GM12878 (cell line): ENCODE measurements at regions not wholly inside any gene's neighbourhood (a gene's known extent, or its start where the extent isn't known, plus 50 kb on each side); places are given as distances from the start of the nearest gene placed in this dataset.
"Not testable (repeated sequence)": the region's sequence is repeated elsewhere in the genome, so short reads cannot be mapped to it uniquely, and the experiment has no call there.

Source experiments
- ATAC-seq: fragments of 200-7000 bp; cut with Tn5 transposase; 3 replicates; pipeline ENCODE4 v1.9.1; 2020; ENCODE audit warnings: mild to moderate bottlenecking, moderate library complexity
- BruUV-seq: library from RNA; stranded (reverse); fragments of 400-500 nt; replicated peaks from 2 replicates; lab custom pipeline; 2021; lab: Mats Ljungman, UMichigan
- CTCF ChIA-PET: fragments of 300-600 bp; sonication (Branson Sonifier 250); formaldehyde crosslinking; extraction: SDS; loops from one replicate; lab custom pipeline; 2021; ENCODE audit warnings: inconsistent platforms; lab: Yijun Ruan, JAX
- POLR2A ChIA-PET: fragments of 350-600 bp; formaldehyde crosslinking; extraction: SDS; loops from one replicate; lab custom pipeline; 2021; ENCODE audit warnings: inconsistent platforms; lab: Charles Lee
- RAD21 ChIA-PET: fragments of 300-600 bp; sonication (Branson Sonifier 250); formaldehyde crosslinking; loops from one replicate; lab custom pipeline; 2023; ENCODE audit warnings: antibody characterized with exemption; ENCODE audit not compliant: unreplicated experiment; lab: Charles Lee
- SMC1A ChIA-PET: fragments of 300-600 bp; sonication (Branson Sonifier 250); formaldehyde crosslinking; loops from one replicate; lab custom pipeline; 2023; ENCODE audit not compliant: unreplicated experiment, uncharacterized antibody; lab: Charles Lee
- DNase-seq: peaks from one replicate; pipeline ENCODE4 v3.0.0-alpha.2; 2011; ENCODE audit warnings: low read depth, low spot score
- FAIRE-seq: peaks from 3 replicates; lab custom pipeline; 2011; peaks lifted over from hg19 to GRCh38; lab: Jason Lieb, UNC
- H2AFZ ChIP-seq: 2 replicates; pipeline ENCODE4 v1.6.0; 2011; ENCODE audit warnings: low read depth, low read length, control low read depth; ENCODE audit not compliant: control insufficient read depth
- H3K27ac ChIP-seq: 2 replicates; pipeline ENCODE4 v1.5.1; 2011; ENCODE audit warnings: control low read depth; ENCODE audit not compliant: control insufficient read depth, insufficient read depth
- H3K27me3 ChIP-seq, 2 experiments: replicated peaks in 1 of 2; 2 replicates each; pipeline versions ENCODE4 v1.6.0 to v1.6.1; 2011; ENCODE audit warnings: low read length in 1 of 2; ENCODE audit not compliant: control insufficient read depth in 2 of 2, insufficient read depth in 2 of 2
- H3K36me3 ChIP-seq, 2 experiments: 2 replicates each; pipeline ENCODE4 v1.5.1; 2011; ENCODE audit warnings: low read length in 1 of 2; ENCODE audit not compliant: control insufficient read depth in 2 of 2, insufficient read depth in 2 of 2
- H3K4me1 ChIP-seq: 2 replicates; pipeline ENCODE4 v1.6.1; 2011; ENCODE audit warnings: mild to moderate bottlenecking, low read length, moderate library complexity, mixed read lengths; ENCODE audit not compliant: control insufficient read depth, insufficient read depth
- H3K4me2 ChIP-seq: 2 replicates; pipeline ENCODE4 v1.6.0; 2011; ENCODE audit warnings: control low read depth; ENCODE audit not compliant: control insufficient read depth, insufficient read depth
- H3K4me3 ChIP-seq: fragments of 200-600 bp; sonication (generic); 2 replicates; pipeline ENCODE4 v1.5.1; 2016
- H3K79me2 ChIP-seq: 2 replicates; pipeline ENCODE4 v1.6.0; 2011; ENCODE audit warnings: low read length; ENCODE audit not compliant: control insufficient read depth, insufficient read depth
- H3K9ac ChIP-seq: 2 replicates; pipeline ENCODE4 v1.8.0; 2011; ENCODE audit warnings: low read length, control low read depth, mixed read lengths; ENCODE audit not compliant: control insufficient read depth, insufficient read depth
- H3K9me3 ChIP-seq: replicated peaks from 3 replicates; pipeline ENCODE4 v1.5.1; 2011; ENCODE audit warnings: mild to moderate bottlenecking, low read length; ENCODE audit not compliant: control insufficient read depth, insufficient read depth
- H4K20me1 ChIP-seq: 2 replicates; pipeline ENCODE4 v1.6.0; 2011; ENCODE audit not compliant: control insufficient read depth, insufficient read depth
- EED ChIP-seq: sonication (generic); IDR thresholded peaks from 2 replicates; pipeline ENCODE4 v1.6.1; 2016; ENCODE audit warnings: antibody characterized with exemption, low read depth
- RUNX3 ChIP-seq: IDR thresholded peaks from 2 replicates; pipeline ENCODE4 v1.6.1; 2012; ENCODE audit warnings: low read length, inconsistent platforms
- ZNF274 ChIP-seq: IDR thresholded peaks from one replicate; pipeline ENCODE4 v1.8.0; 2011; ENCODE audit not compliant: insufficient read length, insufficient read depth
- WGBS: methylation state at CpG from one replicate; pipeline ENCODE4 v1.1.6; 2016; ENCODE audit warnings: low lambda C conversion rate; ENCODE audit not compliant: insufficient replicate concordance, insufficient coverage; ENCODE audit errors: missing lambda C conversion rate; 5-methylcytosine and 5-hydroxymethylcytosine counted together
- in situ Hi-C: fragments of 300-500 bp; cut with MboI; formaldehyde crosslinking; loops from 9 replicates; pipeline ENCODE4 v1.14.3; 2018; ENCODE audit warnings: mixed read lengths
- intact Hi-C: fragments of 100-400 bp; cut with micrococcal nuclease; formaldehyde crosslinking; loops from one replicate; pipeline ENCODE4 v1.14.2; 2022; ENCODE audit not compliant: unreplicated experiment

DNA sequence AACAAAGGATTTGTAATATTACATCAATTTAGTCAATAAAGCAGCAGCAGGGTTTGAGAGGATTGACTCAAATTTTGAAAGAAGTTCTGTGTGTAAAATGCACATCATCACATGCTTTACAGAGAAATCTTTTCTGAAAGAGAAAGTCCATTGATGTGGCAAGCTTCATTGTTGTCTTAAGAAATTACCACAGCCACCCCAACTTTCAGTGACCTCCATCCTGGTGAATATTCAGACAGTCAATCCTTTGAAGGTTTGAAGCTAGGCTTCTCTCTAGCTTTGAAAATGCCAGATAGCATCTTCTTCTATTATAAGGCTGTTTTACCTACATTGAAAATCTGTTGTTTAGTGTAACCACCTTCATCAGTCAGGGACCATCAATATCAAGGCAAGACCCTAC, 51.8 kb upstream of the SETMAR start:
- H3K4me3 ChIP-seq = no peak overlapping the region
- CTCF ChIA-PET = interaction anchor here (0.8 kb wide), 1 partner anchor 1051 kb away, joined by 4 read pairs; no protein-coding TSS in a partner anchor
- H3K9me3 ChIP-seq = no peaks in the 10 kb centered on the region
- H3K79me2 ChIP-seq = no peaks in the 10 kb centered on the region
- peak; percentile 36; the same call in 1 of the 3 replicates for ATAC-seq
- H3K27ac ChIP-seq = no peak overlapping the region
- BruUV-seq = no TSS peak
- H4K20me1 ChIP-seq = no peaks in the 10 kb centered on the region
- no peaks in the 10 kb centered on the region for H3K27me3 ChIP-seq
- POLR2A ChIA-PET = interaction anchor here (0.6 kb wide), 1 partner anchor 190 kb away, joined by 3 read pairs; no protein-coding TSS in a partner anchor
- H3K9ac ChIP-seq = no peak overlapping the region
- no peak for TF ChIP-seq EED
- no peak for TF ChIP-seq ZNF274
- TF ChIP-seq RUNX3 = peak; percentile 49; the same call in 1 of the 2 replicates
- no peaks in the 10 kb centered on the region for H3K36me3 ChIP-seq
- FAIRE-seq = no peak
- H2AFZ ChIP-seq = no peak overlapping the region
- H3K4me2 ChIP-seq = no peak overlapping the region
- H3K4me1 ChIP-seq = no peaks in the 10 kb centered on the region
- DNase-seq = no peak
- SMC1A ChIA-PET = interaction anchor here (0.5 to 0.7 kb wide), 2 partner anchors 199 to 344 kb away, joined by 3 read pairs; no protein-coding TSS in a partner anchor
- intact Hi-C loops = no loop called here
- RAD21 ChIA-PET = no interaction called here
- in situ Hi-C loops = no loop called here

DNA sequence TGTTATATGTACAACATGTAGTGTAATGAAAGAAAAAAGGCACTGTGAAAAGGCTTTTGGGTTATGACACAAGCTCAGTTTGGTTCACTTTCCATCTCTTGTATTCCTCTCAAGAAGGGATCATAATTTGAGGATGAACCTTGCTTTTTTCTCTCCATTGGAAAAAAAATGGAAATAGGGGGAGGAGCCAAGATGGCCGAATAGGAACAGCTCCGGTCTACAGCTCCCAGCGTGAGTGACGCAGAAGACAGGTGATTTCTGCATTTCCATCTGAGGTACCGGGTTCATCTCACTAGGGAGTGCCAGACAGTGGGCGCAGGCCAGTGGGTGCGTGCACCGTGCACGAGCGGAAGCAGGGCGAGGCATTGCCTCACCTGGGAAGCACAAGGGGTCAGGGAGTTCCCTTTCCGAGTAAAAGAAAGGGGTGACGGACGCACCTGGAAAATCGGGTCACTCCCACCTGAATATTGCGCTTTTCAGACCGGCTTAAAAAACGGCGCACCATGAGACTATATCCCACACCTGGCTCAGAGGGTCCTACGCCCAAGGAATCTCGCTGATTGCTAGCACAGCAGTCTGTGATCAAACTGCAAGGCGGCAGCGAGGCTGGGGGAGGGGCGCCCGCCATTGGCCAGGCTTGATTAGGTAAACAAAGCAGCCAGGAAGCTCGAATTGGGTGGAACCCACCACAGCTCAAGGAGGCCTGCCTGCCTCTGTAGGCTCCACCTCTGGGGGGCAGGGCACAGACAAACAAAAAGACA, 49.9 kb upstream of the SETMAR start:
- H3K27ac ChIP-seq, ATAC-seq, H3K4me2 ChIP-seq, POLR2A ChIA-PET, DNase-seq, H4K20me1 ChIP-seq, H3K9me3 ChIP-seq, in situ Hi-C loops, BruUV-seq, H2AFZ ChIP-seq, H3K79me2 ChIP-seq, H3K4me1 ChIP-seq, H3K4me3 ChIP-seq, intact Hi-C loops, H3K36me3 ChIP-seq, H3K27me3 ChIP-seq, RAD21 ChIA-PET, H3K9ac ChIP-seq, FAIRE-seq: not testable (repeated sequence)
- CTCF ChIA-PET = interaction anchor here (0.6 kb wide), 1 partner anchor 9 kb away, joined by 3 read pairs; no protein-coding TSS in a partner anchor
- 70% methylated on average over 18 of the region's 26 CpGs for WGBS
- SMC1A ChIA-PET = interaction anchor here (1.3 kb wide), 1 partner anchor 8 kb away, joined by 4 read pairs; no protein-coding TSS in a partner anchor
